IPS-18c (cell line): ENCODE measurements at regions not wholly inside any gene's neighbourhood (a gene's known extent, or its start where the extent isn't known, plus 50 kb on each side); places are given as distances from the start of the nearest gene placed in this dataset.

ENCODE experiments used
- H3K4me3 ChIP-seq: 2 replicates; pipeline ENCODE4 v1.7.0; 2013; ENCODE audit warnings: low read depth, mild to moderate bottlenecking, low read length, moderate library complexity; ENCODE audit not compliant: insufficient read depth
- H3K9me3 ChIP-seq: one replicate; pipeline ENCODE4 v1.6.1; 2013; ENCODE audit warnings: mild to moderate bottlenecking, low read length, moderate library complexity; ENCODE audit not compliant: control insufficient read depth, insufficient read depth

- Histone ChIP-seq H3K9me3 (no peaks in the 10 kb centered on the region), H3K4me3 (no peak overlapping the region)
Observed at GRCh38 chr12:92022093-92022492, 123.6 kb downstream of the BTG1 start.

GRCh38 chr12:92021666-92022035 is 124.0 kb downstream of the BTG1 start:
- H3K4me3 ChIP-seq, result no peak overlapping the region

GRCh38 chr12:92020983-92021665 is 124.5 kb downstream of the BTG1 start:
- no peak overlapping the region for H3K4me3 ChIP-seq
- H3K9me3 ChIP-seq, result no peaks in the 10 kb centered on the region

More at GRCh38 chr12:92021666-92022035, 124.0 kb downstream of the BTG1 start:
- H3K9me3 ChIP-seq, result no peaks in the 10 kb centered on the region

- Histone ChIP-seq H3K4me3 (no peak overlapping the region), H3K9me3 (no peaks in the 10 kb centered on the region)
Observed at GRCh38 chr12:92019491-92020277, 126.0 kb downstream of the BTG1 start.

GRCh38 chr12:92012691-92013090 is 133.0 kb downstream of the BTG1 start:
- Histone ChIP-seq H3K4me3 (no peak overlapping the region), H3K9me3 (no peaks in the 10 kb centered on the region)

GRCh38 chr12:92010853-92011701 is 134.6 kb downstream of the BTG1 start:
- H3K9me3 ChIP-seq, result no peaks in the 10 kb centered on the region
- H3K4me3 ChIP-seq, result no peak overlapping the region

GRCh38 chr12:92010368-92010767 is 135.3 kb downstream of the BTG1 start:
- Histone ChIP-seq H3K9me3 (no peaks in the 10 kb centered on the region), H3K4me3 (no peak overlapping the region)

GRCh38 chr12:92008345-92008744 is 137.3 kb downstream of the BTG1 start:
- Histone ChIP-seq H3K4me3 (no peak overlapping the region), H3K9me3 (no peaks in the 10 kb centered on the region)

GRCh38 chr12:92007787-92008186 is 137.9 kb downstream of the BTG1 start:
- no peaks in the 10 kb centered on the region for H3K9me3 ChIP-seq
- H3K4me3 ChIP-seq, result no peak overlapping the region

GRCh38 chr12:92003701-92004100 is 141.9 kb downstream of the BTG1 start:
- Histone ChIP-seq H3K4me3 (no peak overlapping the region), H3K9me3 (no peaks in the 10 kb centered on the region)

GRCh38 chr12:92002673-92003382 is 142.8 kb downstream of the BTG1 start:
- no peak overlapping the region for H3K4me3 ChIP-seq
- H3K9me3 ChIP-seq, result no peaks in the 10 kb centered on the region

GRCh38 chr12:92002195-92002649 is 143.4 kb downstream of the BTG1 start:
- Histone ChIP-seq H3K9me3 (no peaks in the 10 kb centered on the region), H3K4me3 (no peak overlapping the region)

GRCh38 chr12:92000597-92000996 is 145.0 kb downstream of the BTG1 start:
- no peak overlapping the region for H3K4me3 ChIP-seq
- H3K9me3 ChIP-seq, result no peaks in the 10 kb centered on the region

GRCh38 chr12:91999823-92000222 is 145.8 kb downstream of the BTG1 start:
- no peaks in the 10 kb centered on the region for H3K9me3 ChIP-seq
- no peak overlapping the region for H3K4me3 ChIP-seq

- Histone ChIP-seq H3K9me3 (no peaks in the 10 kb centered on the region), H3K4me3 (no peak overlapping the region)
Observed at GRCh38 chr12:91998316-91998715, 147.3 kb downstream of the BTG1 start.

GRCh38 chr12:91994208-91994797 is 151.3 kb downstream of the BTG1 start:
- Histone ChIP-seq H3K4me3 (no peak overlapping the region), H3K9me3 (no peaks in the 10 kb centered on the region)
